Gastrocnemius medialis (tissue), 4 donors: ENCODE measurements at regions not wholly inside any gene's neighbourhood (a gene's known extent, or its start where the extent isn't known, plus 50 kb on each side); places are given as distances from the start of the nearest gene placed in this dataset.

Experiments
- ATAC-seq, 2 donors: fragments of 150-250 bp; one replicate each; pipeline ENCODE4 v1.9.1; 2016
- DNase-seq, 2 donors: peaks; one replicate each; pipeline ENCODE4 v3.0.0-alpha.2; 2019
- H3K27ac ChIP-seq, 4 donors: fragments of 200-600 bp; sonication (generic); 1 replicate in 1 of 4; 2 replicates in 3 of 4; pipeline ENCODE4 v1.5.1; 2016 to 2018; ENCODE audit warnings: mild to moderate bottlenecking in 2 of 4, moderate library complexity in 1 of 4
- H3K27me3 ChIP-seq, 3 donors: fragments of 200-600 bp; sonication (generic) in 2 of 3; 1 replicate in 1 of 3; 2 replicates in 2 of 3; pipeline versions ENCODE4 v1.5.1 to v1.6.0; 2016 to 2019; ENCODE audit warnings: mild to moderate bottlenecking in 1 of 3, moderate library complexity in 1 of 3
- H3K36me3 ChIP-seq, 2 donors: fragments of 200-600 bp; sonication (generic) in 1 of 2; one replicate each; pipeline ENCODE4 v1.5.1; 2017 to 2018
- H3K4me1 ChIP-seq, 2 donors: fragments of 200-600 bp; sonication (generic) in 1 of 2; one replicate each; pipeline ENCODE4 v1.5.1; 2016 to 2017; ENCODE audit warnings: mild to moderate bottlenecking in 2 of 2
- H3K4me3 ChIP-seq, 4 donors: fragments of 200-600 bp; sonication (generic) in 3 of 4; 1 replicate in 1 of 4; 2 replicates in 3 of 4; pipeline ENCODE4 v1.5.1; 2016 to 2019; ENCODE audit warnings: mild to moderate bottlenecking in 2 of 4
- H3K9me3 ChIP-seq, 3 donors: fragments of 200-600 bp; sonication (generic) in 2 of 3; 1 replicate in 1 of 3; 2 replicates in 2 of 3; pipeline ENCODE4 v1.5.1; 2016 to 2019
- POLR2A ChIP-seq, 2 donors: fragments of 450-650 bp; IDR thresholded peaks; one replicate each; pipeline ENCODE4 v1.6.1; 2017; ENCODE audit warnings: antibody characterized with exemption in 2 of 2, mild to moderate bottlenecking in 2 of 2, moderate library complexity in 2 of 2
- in situ Hi-C, 4 donors: fragments of 200-750 bp; cut with MboI; loops; one replicate each; pipeline versions ENCODE4 v1.15.0 to v1.8.0; 2017; ENCODE audit warnings: low sequenced_read_pairs in 4 of 4
- intact Hi-C: fragments of 100-400 bp; cut with DNase I; formaldehyde crosslinking; loops from one replicate; pipeline ENCODE4 v1.15.1; 2023; ENCODE audit warnings: low total_unique reads
- TF ChIP-seq, protein P1 (sequence below), 5 experiments: fragments of 450-650 bp in 3 of 5; fragments of 200-600 bp in 2 of 5; sonication (generic) in 2 of 5; IDR thresholded peaks in 4 of 5; conservative IDR thresholded peaks in 1 of 5; 1 replicate in 4 of 5; 2 replicates in 1 of 5; pipeline ENCODE4 v1.5.1; 2016 to 2019; ENCODE audit warnings: antibody characterized with exemption in 5 of 5, mild to moderate bottlenecking in 3 of 5, moderate library complexity in 3 of 5

DNA sequence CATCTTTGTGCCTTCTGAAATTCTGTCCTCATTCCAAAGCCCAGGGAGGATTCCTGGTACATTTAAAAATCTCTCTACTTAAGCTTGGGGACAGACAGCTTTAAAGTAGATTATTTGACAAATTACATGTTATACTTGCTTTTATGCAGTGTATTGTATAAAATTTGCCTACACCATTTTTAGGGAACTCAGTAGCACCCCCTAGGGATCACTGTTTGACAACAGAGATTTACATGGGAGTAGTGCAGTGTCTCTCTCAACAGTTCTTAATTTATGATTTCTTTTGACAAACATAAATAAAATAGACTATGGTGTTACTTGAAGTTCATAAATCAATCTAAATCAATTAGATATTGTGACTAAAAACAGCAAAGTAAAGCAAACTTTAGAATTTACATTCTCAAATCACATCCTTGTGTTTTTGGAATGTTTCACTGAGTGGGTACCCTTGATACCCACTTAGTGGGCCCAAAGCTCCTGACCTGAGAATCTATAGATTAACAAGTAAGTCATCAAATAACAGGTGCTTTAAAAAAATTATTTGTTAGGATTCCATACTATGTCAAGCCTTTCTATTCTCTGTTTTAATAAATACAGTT lies 428.8 kb downstream of the DYNC2H1 start:
- in situ Hi-C loops (no loop called here), intact Hi-C loops (loop anchor here (5.0 kb wide), 1 partner anchor 49 kb away; no protein-coding TSS in a partner anchor)
- Histone ChIP-seq H3K4me3 (no peak overlapping the region), H3K27me3 (no peaks in the 10 kb centered on the region), H3K9me3 (no peaks in the 10 kb centered on the region), H3K27ac (no peak overlapping the region), H3K4me1 (peaks cover 16% of the 10 kb centered on the region in 2 donors), H3K36me3 (no peaks in the 10 kb centered on the region)
- DNase-seq: no peak
- TF ChIP-seq POLR2A (IDR thresholded peaks at IDR 0.05): no peak
- TF ChIP-seq, protein P1, sequence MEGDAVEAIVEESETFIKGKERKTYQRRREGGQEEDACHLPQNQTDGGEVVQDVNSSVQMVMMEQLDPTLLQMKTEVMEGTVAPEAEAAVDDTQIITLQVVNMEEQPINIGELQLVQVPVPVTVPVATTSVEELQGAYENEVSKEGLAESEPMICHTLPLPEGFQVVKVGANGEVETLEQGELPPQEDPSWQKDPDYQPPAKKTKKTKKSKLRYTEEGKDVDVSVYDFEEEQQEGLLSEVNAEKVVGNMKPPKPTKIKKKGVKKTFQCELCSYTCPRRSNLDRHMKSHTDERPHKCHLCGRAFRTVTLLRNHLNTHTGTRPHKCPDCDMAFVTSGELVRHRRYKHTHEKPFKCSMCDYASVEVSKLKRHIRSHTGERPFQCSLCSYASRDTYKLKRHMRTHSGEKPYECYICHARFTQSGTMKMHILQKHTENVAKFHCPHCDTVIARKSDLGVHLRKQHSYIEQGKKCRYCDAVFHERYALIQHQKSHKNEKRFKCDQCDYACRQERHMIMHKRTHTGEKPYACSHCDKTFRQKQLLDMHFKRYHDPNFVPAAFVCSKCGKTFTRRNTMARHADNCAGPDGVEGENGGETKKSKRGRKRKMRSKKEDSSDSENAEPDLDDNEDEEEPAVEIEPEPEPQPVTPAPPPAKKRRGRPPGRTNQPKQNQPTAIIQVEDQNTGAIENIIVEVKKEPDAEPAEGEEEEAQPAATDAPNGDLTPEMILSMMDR (IDR thresholded peaks at IDR 0.05 in 4 of 5, conservative IDR thresholded peaks at IDR 0.05 in 1 of 5): peak in 1 of 5 experiments; percentile 8
- ATAC-seq: no peak

- TF ChIP-seq, protein P1 (IDR thresholded peaks at IDR 0.05 in 4 of 5, conservative IDR thresholded peaks at IDR 0.05 in 1 of 5): no peak
- no peak for TF ChIP-seq POLR2A (IDR thresholded peaks at IDR 0.05)
- Histone ChIP-seq H3K4me1 (peaks cover 16% of the 10 kb centered on the region in 2 donors), H3K36me3 (no peaks in the 10 kb centered on the region), H3K27me3 (no peaks in the 10 kb centered on the region), H3K9me3 (no peaks in the 10 kb centered on the region), H3K4me3 (no peak overlapping the region), H3K27ac (no peak overlapping the region)
- ATAC-seq: no peak
- DNase-seq: no peak
- intact Hi-C loops: loop anchor here (5.0 kb wide), 1 partner anchor 48 kb away; no protein-coding TSS in a partner anchor
- in situ Hi-C loops: no loop called here
Observed at GRCh38 chr11:103539166-103539565, 429.9 kb downstream of the DYNC2H1 start.

DNA sequence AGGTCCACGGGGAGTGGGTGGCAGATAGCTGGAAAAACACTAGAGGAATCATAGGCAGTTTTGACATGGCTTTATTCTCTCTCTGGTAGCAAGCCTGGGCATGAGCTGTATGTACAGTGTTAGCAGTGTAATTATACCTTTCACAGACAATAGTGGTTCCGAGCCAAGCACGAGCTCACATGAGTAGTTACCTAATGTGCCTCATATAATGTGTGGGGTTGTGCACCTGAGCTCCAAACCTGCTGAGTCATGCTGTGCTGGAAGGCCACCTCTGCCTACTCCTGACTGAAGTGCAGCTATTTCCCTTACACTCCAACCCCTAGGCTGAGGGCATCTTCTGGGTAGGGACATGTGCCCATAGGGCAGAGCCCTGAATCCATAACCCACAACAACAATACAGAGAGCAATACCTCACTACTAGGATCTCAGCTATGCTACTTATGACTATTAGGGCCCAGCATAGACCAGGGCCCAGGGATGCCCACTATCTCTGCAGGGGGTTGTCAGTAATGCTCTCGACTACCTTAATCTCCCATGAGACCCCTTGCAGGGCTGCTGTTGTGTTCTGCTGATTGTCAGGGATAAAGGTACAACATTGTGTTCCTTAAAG lies 432.1 kb downstream of the DYNC2H1 start:
- DNase-seq (no peak), ATAC-seq (no peak)
- H3K4me1 ChIP-seq: peaks cover 12 to 14% of the 10 kb centered on the region in 2 donors
- no peak overlapping the region for H3K27ac ChIP-seq
- intact Hi-C loops (no loop called here), in situ Hi-C loops (no loop called here)
- no peak for TF ChIP-seq POLR2A (IDR thresholded peaks at IDR 0.05)
- TF ChIP-seq, protein P1 (IDR thresholded peaks at IDR 0.05 in 4 of 5, conservative IDR thresholded peaks at IDR 0.05 in 1 of 5): no peak
- H3K27me3 ChIP-seq: no peaks in the 10 kb centered on the region
- no peaks in the 10 kb centered on the region for H3K9me3 ChIP-seq
- H3K4me3 ChIP-seq: no peak overlapping the region
- H3K36me3 ChIP-seq: no peaks in the 10 kb centered on the region

DNA sequence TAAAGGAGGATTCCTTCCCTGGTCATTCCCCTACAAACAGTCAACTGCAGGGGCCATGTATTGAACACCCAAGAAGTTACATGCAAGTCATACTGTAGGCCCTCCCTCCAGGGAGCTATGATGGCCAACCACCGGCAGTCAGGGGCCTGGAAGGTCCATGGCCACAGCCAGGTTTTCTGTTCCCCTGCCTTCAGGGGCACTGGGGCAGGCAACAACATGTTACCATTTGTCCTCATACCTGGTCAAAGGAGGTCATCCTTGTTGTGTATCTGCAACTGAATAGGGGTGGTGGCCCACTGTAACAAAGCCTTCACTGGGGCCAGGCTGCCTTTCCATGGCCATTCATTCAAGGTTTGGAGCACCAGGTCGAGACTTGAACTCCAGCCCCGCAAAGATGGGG lies 433.6 kb downstream of the DYNC2H1 start:
- in situ Hi-C loops: no loop called here
- Histone ChIP-seq H3K9me3 (no peaks in the 10 kb centered on the region), H3K27ac (no peak overlapping the region), H3K27me3 (no peaks in the 10 kb centered on the region), H3K4me3 (no peak overlapping the region), H3K4me1 (no peaks in the 10 kb centered on the region), H3K36me3 (no peaks in the 10 kb centered on the region)
- DNase-seq (no peak), ATAC-seq (no peak)
- TF ChIP-seq POLR2A (IDR thresholded peaks at IDR 0.05): no peak
- TF ChIP-seq, protein P1 (IDR thresholded peaks at IDR 0.05 in 4 of 5, conservative IDR thresholded peaks at IDR 0.05 in 1 of 5): no peak
- intact Hi-C loops: no loop called here
